OCI-LY7 (cell line): ENCODE measurements at regions not wholly inside any gene's neighbourhood (a gene's known extent, or its start where the extent isn't known, plus 50 kb on each side); places are given as distances from the start of the nearest gene placed in this dataset.

ENCODE experiments used
- CTCF ChIP-seq: fragments of 200-600 bp; sonication (generic); conservative IDR thresholded peaks from 2 replicates; pipeline ENCODE4 v1.5.1; 2014; ENCODE audit warnings: mild to moderate bottlenecking, antibody characterized with exemption, low read length, moderate library complexity, mixed read lengths
- EZH2phosphoT487 ChIP-seq: fragments of 200-600 bp; sonication (generic); IDR thresholded peaks from 2 replicates; pipeline ENCODE4 v1.6.1; 2018; ENCODE audit warnings: low read depth, borderline replicate concordance, mild to moderate bottlenecking, mixed run types, antibody characterized with exemption, low read length, moderate library complexity, mixed read lengths

GRCh38 chr16:77063676-77064016 is 127.3 kb upstream of the MON1B start:
- TF ChIP-seq CTCF (no peak), EZH2phosphoT487 (no peak)
